Effector memory CD8-positive, alpha-beta T cell (primary cell): ENCODE measurements at regions not wholly inside any gene's neighbourhood (a gene's known extent, or its start where the extent isn't known, plus 50 kb on each side); places are given as distances from the start of the nearest gene placed in this dataset.
"Not testable (repeated sequence)": the region's sequence is repeated elsewhere in the genome, so short reads cannot be mapped to it uniquely, and the experiment has no call there.

Experiments
- ATAC-seq: fragments of 150-1000 bp; cut with Tn5 transposase; replicated peaks from 2 replicates; pipeline ENCODE4 v1.10.0; 2021; ENCODE audit warnings: mild to moderate bottlenecking, moderate library complexity
- DNase-seq, 3 experiments: peaks; one replicate each; pipeline ENCODE4 v3.0.0; 2021
- H3K27ac Mint-ChIP-seq, 2 donors: one replicate each; pipeline ENCODE4 v1.8.0; 2022; ENCODE audit warnings: mild to moderate bottlenecking in 2 of 2, mixed read lengths in 2 of 2, moderate library complexity in 2 of 2
- H3K27me3 Mint-ChIP-seq, 2 donors: one replicate each; pipeline ENCODE4 v1.8.0; 2022; ENCODE audit warnings: mixed read lengths in 2 of 2
- H3K36me3 Mint-ChIP-seq: one replicate; pipeline ENCODE4 v1.8.0; 2022; ENCODE audit warnings: mild to moderate bottlenecking, moderate library complexity, mixed read lengths; ENCODE audit not compliant: insufficient read depth
- H3K4me1 Mint-ChIP-seq, 2 donors: one replicate each; pipeline ENCODE4 v1.8.0; 2022; ENCODE audit warnings: low read depth in 2 of 2, mixed read lengths in 2 of 2
- H3K4me3 Mint-ChIP-seq, 2 donors: one replicate each; pipeline ENCODE4 v1.8.0; 2022; ENCODE audit warnings: mild to moderate bottlenecking in 2 of 2, mixed read lengths in 2 of 2, moderate library complexity in 2 of 2
- H3K9me3 Mint-ChIP-seq, 2 donors: one replicate each; pipeline ENCODE4 v1.8.0; 2022; ENCODE audit warnings: mixed read lengths in 2 of 2

DNA sequence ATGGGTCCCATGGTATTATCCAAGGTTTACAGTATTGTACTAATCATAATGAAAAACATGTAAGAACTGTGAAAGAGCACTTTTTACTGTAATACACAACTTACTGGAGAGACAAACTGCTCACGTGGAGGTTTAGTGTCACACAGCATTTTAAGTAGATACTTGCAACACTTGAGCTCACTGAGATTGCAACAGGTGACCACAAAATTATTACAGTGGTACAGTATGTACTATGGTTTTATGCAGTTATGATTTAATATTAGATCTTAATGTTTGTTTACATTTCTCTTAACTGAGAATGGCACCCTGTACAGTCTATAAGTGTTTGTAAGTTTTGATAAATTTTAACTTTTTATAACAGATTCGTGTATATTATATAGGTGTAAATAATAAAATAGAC is 118.6 kb upstream of the SKOR2 start:
- H3K9me3 Mint-ChIP-seq = peaks cover 0 to 7% of the 10 kb centered on the region in 2 donors
- no peak overlapping the region for H3K27ac Mint-ChIP-seq
- no peaks in the 10 kb centered on the region for H3K4me1 Mint-ChIP-seq
- no peak overlapping the region for H3K4me3 Mint-ChIP-seq
- peaks cover 9 to 24% of the 10 kb centered on the region in 2 donors for H3K27me3 Mint-ChIP-seq
- ATAC-seq (no peak), DNase-seq (no peak)
- peaks cover 3% of the 10 kb centered on the region for H3K36me3 Mint-ChIP-seq

DNA sequence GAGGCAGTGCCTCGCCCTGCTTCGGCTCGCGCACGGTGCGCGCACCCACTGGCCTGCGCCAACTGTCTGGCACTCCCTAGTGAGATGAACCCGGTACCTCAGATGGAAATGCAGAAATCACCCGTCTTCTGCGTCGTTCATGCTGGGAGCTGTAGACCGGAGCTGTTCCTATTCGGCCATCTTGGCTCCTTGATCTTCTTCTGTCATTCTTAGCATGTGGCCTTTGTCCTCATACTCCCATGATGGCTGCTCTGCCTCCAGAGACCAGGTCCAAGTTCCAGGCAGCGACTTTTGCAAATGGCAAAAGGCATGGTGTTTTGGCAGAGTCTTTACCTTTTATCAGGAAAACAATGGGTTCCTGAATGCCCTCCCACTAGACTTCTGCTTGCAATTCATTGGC is 102.6 kb upstream of the SKOR2 start:
- not testable (repeated sequence) for H3K4me1 Mint-ChIP-seq, H3K27ac Mint-ChIP-seq, DNase-seq, H3K27me3 Mint-ChIP-seq, H3K36me3 Mint-ChIP-seq, H3K4me3 Mint-ChIP-seq, ATAC-seq, H3K9me3 Mint-ChIP-seq

DNA sequence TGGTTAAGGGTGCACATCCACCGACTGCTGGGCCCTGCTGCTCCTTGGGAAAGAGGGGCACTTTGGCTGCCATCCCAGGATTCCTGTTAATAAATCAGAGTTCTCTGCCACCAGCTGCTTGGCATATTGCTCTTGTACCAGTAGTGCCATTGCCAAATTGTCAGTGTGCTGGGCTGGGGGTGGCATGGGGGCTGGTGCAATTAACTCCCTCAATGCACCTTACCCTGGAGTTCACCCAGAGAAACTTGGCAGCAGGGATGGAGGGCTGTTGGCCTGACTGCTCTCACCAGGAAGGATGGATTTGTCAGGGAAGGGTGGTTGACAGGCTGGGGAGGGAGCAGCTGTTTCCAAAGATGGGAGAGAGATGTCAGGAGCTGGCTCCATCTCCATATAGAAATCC is 94.6 kb upstream of the SKOR2 start:
- H3K4me1 Mint-ChIP-seq = no peaks in the 10 kb centered on the region
- no peak overlapping the region for H3K27ac Mint-ChIP-seq
- H3K4me3 Mint-ChIP-seq = no peak overlapping the region
- DNase-seq (no peak), ATAC-seq (no peak)
- peaks cover 4 to 16% of the 10 kb centered on the region in 2 donors for H3K27me3 Mint-ChIP-seq
- H3K36me3 Mint-ChIP-seq = no peaks in the 10 kb centered on the region
- H3K9me3 Mint-ChIP-seq = no peaks in the 10 kb centered on the region

DNA sequence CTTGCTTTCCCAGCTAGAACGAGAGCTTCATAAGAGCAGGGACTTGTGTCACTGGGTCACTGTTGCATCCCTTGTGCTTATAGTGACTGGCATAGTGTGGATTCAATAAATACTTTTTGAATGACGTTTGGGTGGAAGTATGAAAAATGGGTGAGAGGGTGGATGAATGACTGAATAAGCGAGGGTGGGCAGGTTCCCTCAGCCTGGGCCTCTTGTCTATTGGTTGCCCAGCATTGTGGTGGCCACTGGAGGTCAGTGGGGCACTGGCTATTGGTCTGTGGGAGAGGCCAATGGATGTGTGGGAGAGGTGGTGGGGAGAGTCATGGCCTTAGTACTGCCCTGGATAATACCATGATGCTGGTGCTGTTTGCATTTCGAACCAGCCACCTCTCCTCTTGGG is 93.8 kb upstream of the SKOR2 start:
- H3K27ac Mint-ChIP-seq = no peak overlapping the region
- H3K9me3 Mint-ChIP-seq = no peaks in the 10 kb centered on the region
- H3K27me3 Mint-ChIP-seq = peaks cover 4 to 16% of the 10 kb centered on the region in 2 donors
- DNase-seq = no peak
- H3K4me1 Mint-ChIP-seq = no peaks in the 10 kb centered on the region
- no peak overlapping the region for H3K4me3 Mint-ChIP-seq
- H3K36me3 Mint-ChIP-seq = no peaks in the 10 kb centered on the region
- ATAC-seq = no peak

DNA sequence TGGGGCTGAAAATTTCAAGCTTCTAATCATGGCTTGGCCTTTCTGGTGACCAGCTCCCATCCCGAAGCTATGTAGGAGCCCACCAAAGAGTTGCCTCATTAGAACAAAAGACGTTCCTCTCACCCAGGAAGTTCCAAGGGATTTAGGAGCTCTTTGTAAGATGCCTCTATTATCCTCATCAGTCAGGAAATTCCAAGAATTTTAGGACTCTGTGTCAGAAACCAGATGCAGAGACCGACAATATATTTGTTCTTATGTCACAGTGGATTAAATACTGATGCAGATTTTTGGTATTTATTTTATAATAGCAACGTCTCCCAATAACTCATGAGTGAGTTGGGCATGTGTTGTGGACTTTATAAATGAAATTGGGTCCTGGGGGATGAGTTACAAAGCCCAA is 91.8 kb upstream of the SKOR2 start:
- Mint-ChIP-seq H3K4me3 (no peak overlapping the region), H3K27me3 (peaks cover 4 to 16% of the 10 kb centered on the region in 2 donors), H3K36me3 (no peaks in the 10 kb centered on the region), H3K9me3 (no peaks in the 10 kb centered on the region), H3K4me1 (no peaks in the 10 kb centered on the region), H3K27ac (no peak overlapping the region)
- no peak for ATAC-seq
- no peak for DNase-seq

DNA sequence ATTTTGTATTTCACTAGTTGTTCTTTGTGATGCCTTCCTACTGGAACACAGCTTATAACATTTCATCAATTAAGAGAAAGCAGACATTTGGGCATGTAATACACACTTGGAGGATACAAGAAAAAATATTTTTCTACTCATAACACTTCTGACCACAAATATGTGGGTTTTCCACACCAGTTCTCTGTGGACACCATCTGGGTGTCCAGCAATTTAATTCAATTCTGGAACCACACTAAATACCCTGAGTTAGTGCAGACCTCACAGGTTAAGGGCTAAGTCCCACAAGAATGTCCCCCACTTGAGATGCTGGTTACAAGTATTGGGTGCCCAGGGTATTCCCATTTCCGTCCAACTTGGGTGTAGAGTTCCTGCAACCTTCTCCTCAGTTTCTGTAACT is 91.1 kb upstream of the SKOR2 start:
- no peaks in the 10 kb centered on the region for H3K4me1 Mint-ChIP-seq

DNA sequence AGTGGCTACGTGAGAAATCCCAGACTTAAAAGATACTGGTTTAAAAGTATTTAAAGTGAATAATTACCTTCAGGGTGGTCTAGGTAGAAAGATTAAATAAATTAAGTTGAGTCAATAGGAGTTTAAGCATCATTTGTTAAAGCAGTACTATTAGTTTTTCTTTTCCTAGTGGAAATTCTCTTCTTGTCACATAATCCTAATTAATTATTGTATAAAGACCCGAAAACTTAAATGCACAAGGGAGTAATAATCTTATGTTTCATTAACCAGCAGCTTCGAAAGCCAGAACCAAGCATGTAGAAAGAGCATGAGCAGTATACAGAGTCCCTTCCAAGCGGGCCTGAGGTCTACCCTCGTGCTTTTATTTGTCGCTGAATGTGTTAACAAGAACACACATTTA is 90.2 kb upstream of the SKOR2 start:
- no peak for ATAC-seq
- Mint-ChIP-seq H3K4me1 (no peaks in the 10 kb centered on the region), H3K27me3 (peaks cover 12 to 16% of the 10 kb centered on the region in 2 donors)

More for the DNA sequence above, 91.1 kb upstream of the SKOR2 start:
- DNase-seq (no peak), ATAC-seq (no peak)
- Mint-ChIP-seq H3K27ac (no peak overlapping the region), H3K9me3 (peaks cover 0 to 2% of the 10 kb centered on the region in 2 donors), H3K27me3 (peaks cover 9 to 16% of the 10 kb centered on the region in 2 donors), H3K36me3 (no peaks in the 10 kb centered on the region), H3K4me3 (no peak overlapping the region)

DNA sequence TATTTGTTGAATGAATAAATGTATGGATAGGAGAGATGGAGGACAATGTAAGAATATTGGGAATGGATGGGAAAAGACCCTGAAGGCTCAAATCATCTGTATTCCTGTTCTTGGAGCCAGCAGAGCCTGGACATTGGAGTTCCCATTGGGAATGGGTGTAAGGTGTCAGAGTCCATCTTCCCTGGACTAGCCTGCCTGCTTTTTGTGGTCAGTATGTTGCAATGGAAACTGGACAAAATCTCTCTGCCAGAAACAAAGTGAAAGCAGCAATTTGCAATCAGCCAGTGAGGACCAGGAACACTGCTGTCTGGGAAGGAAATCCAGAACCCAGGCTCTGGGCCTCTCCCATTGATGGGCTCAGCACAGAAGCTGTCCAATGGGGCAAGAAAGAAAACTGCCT is 83.5 kb upstream of the SKOR2 start:
- Mint-ChIP-seq H3K27me3 (peaks cover 29 to 36% of the 10 kb centered on the region in 2 donors), H3K4me1 (no peaks in the 10 kb centered on the region), H3K4me3 (no peak overlapping the region), H3K36me3 (no peaks in the 10 kb centered on the region), H3K9me3 (peaks cover 0 to 3% of the 10 kb centered on the region in 2 donors), H3K27ac (no peak overlapping the region)
- ATAC-seq (no peak), DNase-seq (no peak)

More for the DNA sequence above, 90.2 kb upstream of the SKOR2 start:
- Mint-ChIP-seq H3K9me3 (peaks cover 0 to 3% of the 10 kb centered on the region in 2 donors), H3K27ac (no peak overlapping the region), H3K4me3 (no peak overlapping the region), H3K36me3 (no peaks in the 10 kb centered on the region)
- DNase-seq = no peak

DNA sequence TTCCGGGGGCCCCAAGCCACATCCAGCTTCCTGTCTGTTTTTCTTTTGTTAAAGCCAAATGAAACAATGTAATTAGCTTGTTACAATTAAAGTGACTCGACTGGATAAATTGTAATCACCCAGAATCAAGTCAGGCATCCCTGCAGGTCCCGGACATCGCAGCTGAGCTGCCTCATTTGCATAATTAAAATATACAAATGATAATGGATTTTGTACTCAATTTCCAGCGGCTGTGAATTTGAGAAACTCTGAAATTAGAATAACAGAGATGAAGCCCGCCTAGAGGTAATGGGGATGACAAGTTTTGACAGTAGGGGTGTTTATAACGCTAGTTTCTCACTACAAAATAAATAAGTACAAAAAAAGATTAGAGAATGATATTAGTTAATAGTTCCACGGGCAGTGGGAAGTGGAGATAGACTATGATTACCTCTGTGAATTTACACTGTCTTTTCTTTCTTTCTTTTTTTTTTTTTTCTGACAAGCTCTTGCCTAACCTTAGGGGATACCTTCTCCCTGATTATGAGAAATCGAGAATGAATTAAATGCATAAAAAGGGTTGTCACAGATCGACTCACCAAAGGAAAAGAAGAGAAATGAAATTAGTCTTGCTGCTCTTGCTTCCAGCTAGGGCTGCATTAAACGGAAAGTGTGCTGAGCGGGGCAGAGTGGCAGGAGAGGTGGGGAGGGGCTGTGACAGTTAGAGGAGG is 82.6 kb upstream of the SKOR2 start:
- no peak overlapping the region for H3K4me3 Mint-ChIP-seq
- H3K36me3 Mint-ChIP-seq = no peaks in the 10 kb centered on the region
- ATAC-seq (no peak), DNase-seq (no peak)
- no peak overlapping the region for H3K27ac Mint-ChIP-seq
- no peaks in the 10 kb centered on the region for H3K4me1 Mint-ChIP-seq
- H3K9me3 Mint-ChIP-seq = peaks cover 0 to 3% of the 10 kb centered on the region in 2 donors
- H3K27me3 Mint-ChIP-seq = peaks cover 29 to 36% of the 10 kb centered on the region in 2 donors

DNA sequence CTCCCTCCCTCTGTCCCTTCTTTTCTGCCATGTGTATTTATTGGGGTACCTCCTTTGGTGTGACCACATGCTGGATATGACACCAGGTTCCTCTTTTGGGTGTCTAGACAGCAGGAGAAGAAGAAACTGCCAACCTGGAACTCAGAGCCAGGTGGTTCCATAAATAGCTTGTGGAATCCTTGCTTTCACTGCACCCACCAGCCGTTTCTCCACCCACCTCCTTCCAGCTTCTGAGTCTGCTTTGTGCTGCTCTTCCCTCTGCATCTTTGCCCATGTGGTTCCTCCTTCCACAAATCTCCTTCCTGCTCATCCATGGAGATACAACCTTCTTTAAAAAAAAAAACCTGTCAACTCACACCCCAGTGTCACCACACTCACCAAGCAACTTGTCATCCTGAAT is 80.2 kb upstream of the SKOR2 start:
- Mint-ChIP-seq H3K27ac (no peak overlapping the region), H3K36me3 (no peaks in the 10 kb centered on the region), H3K9me3 (no peaks in the 10 kb centered on the region), H3K4me3 (no peak overlapping the region), H3K4me1 (no peaks in the 10 kb centered on the region), H3K27me3 (peaks cover 22 to 51% of the 10 kb centered on the region in 2 donors)
- no peak for DNase-seq
- no peak for ATAC-seq

DNA sequence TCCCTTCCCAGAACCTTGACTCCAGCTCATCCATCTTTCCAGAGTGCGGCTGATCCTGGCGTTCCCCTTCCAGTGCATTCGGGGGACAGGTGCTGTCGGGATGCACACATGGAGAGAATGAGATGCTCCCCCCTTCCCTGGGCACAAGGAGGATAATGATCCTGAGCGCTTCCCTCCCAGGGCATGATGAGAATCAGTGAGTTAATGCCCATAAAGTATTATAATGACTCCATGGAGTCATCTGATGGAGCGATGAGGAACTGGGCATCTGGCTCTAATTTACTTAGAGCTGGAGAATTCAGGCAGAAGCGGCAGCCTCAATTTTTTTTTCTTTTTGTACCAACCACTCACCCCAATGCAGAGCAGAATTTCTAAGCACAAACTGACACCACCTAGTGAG is 79.6 kb upstream of the SKOR2 start:
- Mint-ChIP-seq H3K9me3 (no peaks in the 10 kb centered on the region), H3K27me3 (peaks cover 22 to 51% of the 10 kb centered on the region in 2 donors), H3K36me3 (no peaks in the 10 kb centered on the region), H3K4me1 (no peaks in the 10 kb centered on the region), H3K4me3 (no peak overlapping the region), H3K27ac (no peak overlapping the region)
- DNase-seq (no peak), ATAC-seq (no peak)

DNA sequence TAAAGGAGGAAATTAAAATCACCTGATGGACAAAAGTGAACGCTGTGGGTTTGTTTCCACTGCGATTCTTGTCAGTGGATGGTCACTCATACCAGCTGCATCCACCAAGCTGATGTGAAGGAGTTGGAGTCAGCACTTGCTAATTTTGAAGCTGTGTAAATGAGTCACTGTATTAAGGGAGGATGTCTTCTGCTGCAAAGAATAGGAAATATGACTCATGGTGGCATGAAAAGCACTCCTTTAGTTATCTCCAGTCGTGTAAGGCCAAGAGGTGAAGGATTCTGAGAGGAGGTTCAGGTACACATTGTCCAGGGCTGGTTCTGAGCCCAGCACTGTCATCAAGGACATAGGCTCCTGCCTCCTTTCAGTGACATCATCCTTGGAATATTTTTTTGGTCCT is 71.7 kb upstream of the SKOR2 start:
- Mint-ChIP-seq H3K27ac (no peak overlapping the region), H3K9me3 (no peaks in the 10 kb centered on the region), H3K4me1 (no peaks in the 10 kb centered on the region), H3K4me3 (no peak overlapping the region), H3K36me3 (no peaks in the 10 kb centered on the region), H3K27me3 (peaks cover 0 to 22% of the 10 kb centered on the region in 2 donors)
- ATAC-seq = no peak
- no peak for DNase-seq

DNA sequence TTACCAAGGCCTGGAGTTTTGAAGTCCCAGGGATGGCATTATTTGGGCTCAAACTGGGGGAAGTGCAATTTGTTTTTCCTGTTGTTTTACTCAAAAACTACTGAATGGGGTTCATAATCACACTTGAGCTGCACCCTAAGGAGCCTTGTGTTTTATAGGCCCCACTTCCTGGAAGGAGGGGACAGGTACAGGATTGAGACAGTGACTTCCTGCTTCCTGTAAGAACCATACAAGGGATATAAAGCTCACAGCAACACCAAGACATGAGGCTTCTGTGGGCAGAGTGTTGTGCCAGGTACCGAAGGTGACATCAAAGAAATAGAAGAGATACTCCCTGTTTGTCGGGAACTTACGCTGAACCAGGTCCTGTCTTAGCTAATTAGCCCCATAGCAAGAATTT is 70.4 kb upstream of the SKOR2 start:
- H3K9me3 Mint-ChIP-seq = no peaks in the 10 kb centered on the region
- H3K4me3 Mint-ChIP-seq = no peak overlapping the region
- ATAC-seq = no peak
- H3K27me3 Mint-ChIP-seq = peaks cover 0 to 16% of the 10 kb centered on the region in 2 donors
- no peak overlapping the region for H3K27ac Mint-ChIP-seq
- H3K4me1 Mint-ChIP-seq = no peaks in the 10 kb centered on the region
- H3K36me3 Mint-ChIP-seq = no peaks in the 10 kb centered on the region
- no peak for DNase-seq

DNA sequence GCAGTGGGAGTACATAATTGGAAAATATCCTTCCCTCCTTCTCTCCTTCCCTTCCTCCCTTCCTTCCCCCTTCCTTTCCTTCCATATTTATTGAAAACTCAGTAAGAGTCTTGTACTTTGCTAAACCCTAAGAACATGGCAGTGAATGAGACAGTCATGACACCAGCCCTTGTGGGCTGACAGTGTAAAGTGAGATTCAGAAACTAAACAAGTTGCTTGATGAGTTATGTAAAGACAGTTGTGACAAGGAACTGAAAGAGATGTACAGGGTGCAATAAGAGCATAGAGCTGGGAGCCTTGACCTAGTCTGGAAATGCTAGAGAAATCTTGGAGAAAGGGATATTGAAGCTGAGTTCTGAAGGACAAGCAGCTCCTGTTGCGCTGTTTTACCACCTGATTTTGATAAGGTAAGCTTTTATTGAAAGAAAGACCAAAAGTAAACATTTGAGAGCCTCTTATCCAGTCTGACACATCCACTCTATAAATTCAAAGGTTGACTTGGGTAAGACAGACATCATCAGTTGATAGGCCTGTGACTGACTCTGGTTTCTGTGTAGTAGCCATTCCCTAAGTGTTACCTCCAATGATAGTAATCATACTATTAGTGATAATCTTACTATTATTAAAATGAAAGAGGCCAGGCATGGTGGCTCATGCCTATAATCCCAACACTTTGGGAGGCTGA is 66.5 kb upstream of the SKOR2 start:
- ATAC-seq (no peak), DNase-seq (no peak)
- Mint-ChIP-seq H3K9me3 (no peaks in the 10 kb centered on the region), H3K27me3 (peaks cover 4 to 20% of the 10 kb centered on the region in 2 donors), H3K4me3 (no peak overlapping the region), H3K4me1 (no peaks in the 10 kb centered on the region), H3K27ac (no peak overlapping the region), H3K36me3 (no peaks in the 10 kb centered on the region)
